ENCODE measurements at regions not wholly inside any gene's neighbourhood (a gene's known extent, or its start where the extent isn't known, plus 50 kb on each side); places are given as distances from the start of the nearest gene placed in this dataset.

GRCh38 chr18:9039441-9040071 is 62.9 kb upstream of the NDUFV2 start:
- WGBS = 82% methylated on average over 3 of the region's 3 CpGs
- intact Hi-C loops (cut with DNase I) = no loop called here

GRCh38 chr18:9042766-9043481 is 59.6 kb upstream of the NDUFV2 start:
- no peaks in the 10 kb centered on the region for H3K27me3 ChIP-seq (replicated peaks; ENCODE audit: insufficient read depth)
- no peaks in the 10 kb centered on the region for H3K4me1 ChIP-seq (replicated peaks)
- no peaks in the 10 kb centered on the region for H3K36me3 ChIP-seq
- TF ChIP-seq POLR2AphosphoS5 (IDR thresholded peaks at IDR 0.05) = no peak
- TF ChIP-seq POLR2A (IDR thresholded peaks at IDR 0.05) = no peak
- no peak for TF ChIP-seq CTCF (IDR thresholded peaks at IDR 0.05)
- intact Hi-C loops (cut with DNase I) = no loop called here
- H3K4me3 ChIP-seq = no peak overlapping the region
- no peak overlapping the region for H3K27ac ChIP-seq
- no peaks in the 10 kb centered on the region for H3K9me3 ChIP-seq
- no peak for DNase-seq (ENCODE audit: low spot score)
- 93% methylated on average over 6 of the region's 6 CpGs for WGBS

More at GRCh38 chr18:9039441-9040071, 62.9 kb upstream of the NDUFV2 start:
- no peak for DNase-seq (ENCODE audit: low spot score)
- H3K4me1 ChIP-seq (replicated peaks) = no peaks in the 10 kb centered on the region
- H3K4me3 ChIP-seq = no peak overlapping the region
- no peaks in the 10 kb centered on the region for H3K9me3 ChIP-seq
- H3K27me3 ChIP-seq (replicated peaks; ENCODE audit: insufficient read depth) = no peaks in the 10 kb centered on the region
- H3K36me3 ChIP-seq = no peaks in the 10 kb centered on the region
- no peak overlapping the region for H3K27ac ChIP-seq
- TF ChIP-seq POLR2A (IDR thresholded peaks at IDR 0.05) (no peak), POLR2AphosphoS5 (IDR thresholded peaks at IDR 0.05) (no peak), CTCF (IDR thresholded peaks at IDR 0.05) (no peak)

GRCh38 chr18:9043581-9043980 is 58.9 kb upstream of the NDUFV2 start:
- TF ChIP-seq POLR2AphosphoS5 (IDR thresholded peaks at IDR 0.05) (no peak), CTCF (IDR thresholded peaks at IDR 0.05) (no peak), POLR2A (IDR thresholded peaks at IDR 0.05) (no peak)
- no peak overlapping the region for H3K4me3 ChIP-seq
- no peak for DNase-seq (ENCODE audit: low spot score)
- intact Hi-C loops (cut with DNase I) = no loop called here
- H3K27ac ChIP-seq = no peak overlapping the region
- WGBS = 96% methylated on average over 1 of the region's 1 CpG
- no peaks in the 10 kb centered on the region for H3K9me3 ChIP-seq
- H3K36me3 ChIP-seq = no peaks in the 10 kb centered on the region
- H3K4me1 ChIP-seq (replicated peaks) = no peaks in the 10 kb centered on the region
- no peaks in the 10 kb centered on the region for H3K27me3 ChIP-seq (replicated peaks; ENCODE audit: insufficient read depth)

- DNase-seq (ENCODE audit: low spot score) = no peak
- WGBS = 93% methylated on average over 7 of the region's 7 CpGs
- Histone ChIP-seq H3K27me3 (replicated peaks; ENCODE audit: insufficient read depth) (no peaks in the 10 kb centered on the region), H3K36me3 (no peaks in the 10 kb centered on the region), H3K27ac (no peak overlapping the region), H3K9me3 (no peaks in the 10 kb centered on the region), H3K4me3 (no peak overlapping the region), H3K4me1 (replicated peaks) (no peaks in the 10 kb centered on the region)
- intact Hi-C loops (cut with DNase I) = no loop called here
- no peak for TF ChIP-seq CTCF (IDR thresholded peaks at IDR 0.05)
- TF ChIP-seq POLR2AphosphoS5 (IDR thresholded peaks at IDR 0.05) = no peak
- no peak for TF ChIP-seq POLR2A (IDR thresholded peaks at IDR 0.05)
Observed at GRCh38 chr18:9047715-9048114, 54.8 kb upstream of the NDUFV2 start.

- H3K27ac ChIP-seq = no peak overlapping the region
- intact Hi-C loops (cut with DNase I) = no loop called here
Observed at GRCh38 chr18:9048236-9048635, 54.3 kb upstream of the NDUFV2 start.

More at GRCh38 chr18:9048236-9048635, 54.3 kb upstream of the NDUFV2 start:
- TF ChIP-seq POLR2AphosphoS5 (IDR thresholded peaks at IDR 0.05) (no peak), CTCF (IDR thresholded peaks at IDR 0.05) (no peak), POLR2A (IDR thresholded peaks at IDR 0.05) (no peak)
- no peaks in the 10 kb centered on the region for H3K36me3 ChIP-seq
- H3K4me1 ChIP-seq (replicated peaks) = no peaks in the 10 kb centered on the region
- WGBS = 86% methylated on average over 5 of the region's 5 CpGs
- no peaks in the 10 kb centered on the region for H3K27me3 ChIP-seq (replicated peaks; ENCODE audit: insufficient read depth)
- DNase-seq (ENCODE audit: low spot score) = no peak
- no peaks in the 10 kb centered on the region for H3K9me3 ChIP-seq
- no peak overlapping the region for H3K4me3 ChIP-seq

Measured in prostate gland (tissue), 2 donors.